NCI-H446 treated with DMSO at 0.1 percent for 48 hours (cell line): ENCODE measurements at regions not wholly inside any gene's neighbourhood (a gene's known extent, or its start where the extent isn't known, plus 50 kb on each side); places are given as distances from the start of the nearest gene placed in this dataset.
"Not testable (repeated sequence)": the region's sequence is repeated elsewhere in the genome, so short reads cannot be mapped to it uniquely, and the experiment has no call there.

ENCODE experiments used
- DNase-seq: peaks from one replicate; lab custom pipeline; 2025; lab: John Stamatoyannopoulos, UW

GRCh38 chr7:83882551-83882950 lies 233.6 kb upstream of the SEMA3E start:
- no peak for DNase-seq

DNA sequence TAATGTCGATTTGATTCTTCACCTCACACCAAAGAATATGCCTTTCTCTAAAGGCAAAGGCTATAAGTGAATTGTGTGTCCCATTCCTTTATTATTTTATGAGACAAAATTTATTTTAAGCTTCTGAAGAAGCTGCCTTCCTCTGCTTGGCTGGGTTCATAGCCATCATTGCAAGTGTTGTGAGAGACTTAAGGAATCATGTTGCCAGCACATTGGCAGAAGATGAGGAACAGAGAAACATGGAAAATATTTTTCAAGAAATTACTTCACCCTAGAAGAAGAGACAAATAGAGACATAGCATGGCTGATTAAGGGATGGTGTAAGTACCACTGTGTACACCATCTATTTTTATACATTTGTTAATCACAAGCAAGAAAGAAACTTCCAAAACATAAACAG lies 230.1 kb upstream of the SEMA3E start:
- DNase-seq = no peak

- no peak for DNase-seq
Measured at GRCh38 chr7:83878614-83879013, 229.7 kb upstream of the SEMA3E start.

DNA sequence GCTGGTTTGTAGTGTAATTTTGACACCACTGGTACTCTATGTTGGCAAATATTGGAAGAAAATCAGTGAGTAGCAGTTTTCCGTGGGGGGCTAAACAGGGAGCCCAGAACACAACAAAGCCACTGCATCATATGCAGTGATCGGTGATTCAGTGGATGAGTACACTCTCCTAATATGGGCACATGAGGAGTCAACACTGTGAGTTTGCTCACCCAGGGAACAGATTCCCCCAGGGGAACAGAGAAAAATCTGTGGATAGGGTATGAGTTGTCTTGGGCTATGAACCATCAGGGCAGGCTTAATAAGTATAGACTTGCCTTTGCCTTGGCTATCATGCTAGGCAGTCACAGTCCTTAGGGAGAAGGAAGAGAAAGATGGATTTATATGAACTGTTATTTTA lies 227.7 kb upstream of the SEMA3E start:
- no peak for DNase-seq

DNA sequence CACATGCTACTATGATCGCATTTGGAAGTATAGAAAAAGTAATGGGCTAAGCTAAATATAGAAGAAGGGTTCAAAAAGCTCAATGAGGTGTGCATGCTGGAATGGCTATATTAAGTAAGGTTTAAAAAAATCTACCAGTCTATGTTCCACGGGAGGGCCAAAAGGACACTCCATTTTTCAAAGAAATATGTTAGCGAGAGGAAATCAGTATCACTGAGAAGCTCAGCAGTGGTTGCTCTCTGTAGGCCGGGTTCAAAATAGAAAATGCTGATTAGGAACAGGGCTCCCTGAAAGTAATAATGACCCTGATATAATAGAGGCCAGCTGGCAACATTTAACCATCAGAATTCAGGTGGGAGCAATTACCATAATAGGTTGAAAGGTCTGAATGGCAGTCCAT lies 224.5 kb upstream of the SEMA3E start:
- DNase-seq = no peak

DNA sequence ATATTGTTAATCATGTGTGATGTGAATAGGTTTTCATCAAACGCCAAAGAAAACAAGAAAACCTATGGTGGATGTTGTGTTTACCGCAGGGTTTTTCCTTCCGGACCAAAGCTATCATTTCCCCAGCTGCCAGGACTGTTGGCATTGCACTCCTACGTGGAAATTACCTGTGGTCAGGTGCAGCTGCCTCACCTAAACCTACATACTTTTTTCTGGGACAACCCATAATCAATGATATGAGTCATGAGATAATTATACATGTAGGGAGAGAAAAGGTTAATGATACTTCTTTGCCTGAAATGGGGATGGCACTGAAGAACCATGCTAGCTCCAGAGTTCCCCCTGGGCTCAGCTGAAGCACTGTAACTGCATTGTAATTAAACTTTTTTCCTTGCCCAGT lies 223.6 kb upstream of the SEMA3E start:
- no peak for DNase-seq

GRCh38 chr7:83870515-83870914 lies 221.6 kb upstream of the SEMA3E start:
- no peak for DNase-seq

DNA sequence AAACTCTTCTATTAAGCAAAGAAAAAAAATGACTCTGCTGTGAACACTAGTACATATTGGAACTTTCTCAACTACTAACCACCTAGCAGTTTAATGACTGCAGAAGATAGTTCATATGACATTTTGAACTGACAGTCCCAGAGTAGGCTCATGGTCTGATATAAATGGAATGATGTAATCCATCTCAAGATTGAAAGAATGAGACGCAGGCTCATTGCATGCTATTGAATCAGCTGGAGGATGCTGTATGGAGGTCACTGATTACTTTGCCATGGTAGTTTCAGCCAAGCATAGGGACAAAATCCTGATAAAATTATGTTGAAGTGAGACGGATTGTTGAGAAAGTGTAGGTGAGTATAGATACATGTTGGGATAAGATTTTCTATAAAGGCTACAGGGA lies 217.6 kb upstream of the SEMA3E start:
- DNase-seq = no peak

DNA sequence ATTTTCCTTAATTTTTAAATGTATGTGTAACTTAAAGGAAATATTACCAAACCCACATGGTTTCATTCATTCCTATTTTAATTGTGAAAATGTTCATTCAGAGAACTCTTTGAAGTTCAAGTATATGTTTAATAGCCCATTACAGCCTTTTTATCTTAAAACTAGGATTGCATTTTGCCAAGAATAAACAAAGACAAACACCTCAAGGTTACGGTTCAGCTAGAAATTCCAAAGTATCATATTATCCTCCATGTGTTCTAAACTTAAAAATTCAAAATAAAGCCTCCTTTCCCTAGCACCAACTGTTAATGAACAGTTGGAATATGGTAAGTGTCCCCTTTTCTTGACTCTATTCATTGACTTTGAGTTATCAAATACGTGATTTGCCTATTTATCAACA lies 215.6 kb upstream of the SEMA3E start:
- DNase-seq = no peak

DNA sequence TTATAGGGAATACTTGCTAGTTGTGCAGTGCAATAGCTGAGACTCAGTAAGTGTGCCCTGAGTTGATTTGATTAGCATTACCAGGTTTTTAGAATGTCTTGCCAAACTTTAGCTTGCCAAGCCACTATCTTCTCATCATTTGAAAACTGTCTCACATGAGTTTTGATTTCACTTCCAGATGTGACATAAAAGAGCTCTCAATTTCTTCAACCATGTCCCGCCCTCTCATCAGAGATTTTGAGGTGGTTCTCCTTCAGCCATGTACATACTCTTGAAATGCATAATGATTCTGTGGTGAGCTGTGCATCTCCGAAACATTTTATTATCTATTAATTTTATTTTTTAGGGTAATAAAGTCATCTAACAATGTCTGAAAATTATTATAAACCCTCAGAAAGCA lies 215.0 kb upstream of the SEMA3E start:
- no peak for DNase-seq

DNA sequence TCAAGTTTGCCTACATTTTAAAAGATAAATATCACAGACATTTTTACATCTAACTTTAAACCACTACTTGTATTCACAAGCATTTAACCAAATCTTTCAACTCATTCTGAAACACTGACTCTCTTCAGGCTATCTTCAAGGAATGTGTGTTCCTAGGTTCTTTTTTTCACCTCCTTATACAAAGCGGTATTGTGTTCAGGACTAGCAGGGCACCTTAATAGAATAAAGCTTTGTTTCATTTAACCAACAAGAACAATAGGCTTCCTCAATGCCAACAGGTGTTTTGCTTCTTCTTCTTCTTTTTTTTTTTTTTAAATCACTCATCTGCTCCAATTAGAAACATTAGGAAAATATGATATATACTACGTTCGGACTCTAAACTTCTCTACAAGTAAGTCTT lies 212.9 kb upstream of the SEMA3E start:
- DNase-seq = no peak

GRCh38 chr7:83859827-83860226 lies 210.9 kb upstream of the SEMA3E start:
- DNase-seq = no peak

DNA sequence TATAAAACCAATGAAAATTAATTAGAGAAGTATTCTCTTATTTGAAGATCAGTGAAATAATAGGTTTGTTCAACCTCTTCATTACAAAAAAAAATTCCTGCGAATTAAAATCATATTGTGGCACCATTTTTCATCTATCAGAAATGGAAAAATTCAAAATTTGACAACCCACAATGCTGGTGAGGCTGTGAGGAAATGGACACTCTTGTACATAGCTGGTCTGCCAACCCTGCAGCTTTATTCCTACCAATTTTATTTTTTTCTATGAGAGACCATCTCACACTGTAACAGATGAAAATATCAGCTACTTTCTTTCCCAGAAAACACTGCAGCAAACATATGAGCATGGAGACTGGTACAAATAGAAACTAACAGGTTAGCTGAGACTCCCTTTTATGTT lies 208.8 kb upstream of the SEMA3E start:
- DNase-seq = no peak

DNA sequence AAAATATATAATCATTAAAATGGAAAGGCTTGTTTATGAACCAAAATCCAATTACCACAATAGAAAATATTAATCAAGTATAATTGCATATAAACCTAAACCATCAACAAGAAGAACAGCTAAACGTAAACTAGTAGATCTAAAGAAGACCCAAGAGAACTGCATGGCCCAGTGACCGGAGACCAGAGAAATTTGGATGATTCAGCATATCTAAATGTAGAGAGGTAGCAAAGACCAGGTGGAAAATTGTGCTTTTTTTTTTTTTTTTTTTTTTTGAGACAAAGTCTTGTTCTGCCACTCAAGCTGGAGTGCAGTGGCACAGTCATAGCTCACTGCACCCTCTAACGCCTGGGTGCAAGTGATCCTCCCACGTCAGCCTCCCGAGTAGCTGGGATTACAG lies 207.2 kb upstream of the SEMA3E start:
- DNase-seq = no peak

GRCh38 chr7:83852136-83852535 lies 203.2 kb upstream of the SEMA3E start:
- no peak for DNase-seq

DNA sequence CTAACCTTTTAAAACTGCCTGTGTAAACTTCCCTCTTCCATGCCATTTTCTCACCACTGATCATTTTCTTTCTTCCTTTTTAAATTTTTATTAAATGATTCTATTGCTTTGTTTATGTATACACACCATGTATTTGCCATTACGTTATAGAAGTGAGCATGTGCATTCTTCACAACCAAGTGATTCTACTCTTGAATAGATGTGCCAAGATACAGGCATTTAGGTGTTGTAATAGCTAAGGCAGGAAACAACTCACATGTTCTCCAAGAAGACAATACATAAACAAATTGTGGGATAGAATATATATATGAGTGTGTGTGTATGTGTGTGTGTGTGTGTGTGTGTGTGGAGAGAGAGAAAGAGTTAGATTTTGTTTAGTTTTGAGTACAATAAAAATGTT lies 202.6 kb upstream of the SEMA3E start:
- no peak for DNase-seq

GRCh38 chr7:83850941-83851340 lies 202.0 kb upstream of the SEMA3E start:
- no peak for DNase-seq

DNA sequence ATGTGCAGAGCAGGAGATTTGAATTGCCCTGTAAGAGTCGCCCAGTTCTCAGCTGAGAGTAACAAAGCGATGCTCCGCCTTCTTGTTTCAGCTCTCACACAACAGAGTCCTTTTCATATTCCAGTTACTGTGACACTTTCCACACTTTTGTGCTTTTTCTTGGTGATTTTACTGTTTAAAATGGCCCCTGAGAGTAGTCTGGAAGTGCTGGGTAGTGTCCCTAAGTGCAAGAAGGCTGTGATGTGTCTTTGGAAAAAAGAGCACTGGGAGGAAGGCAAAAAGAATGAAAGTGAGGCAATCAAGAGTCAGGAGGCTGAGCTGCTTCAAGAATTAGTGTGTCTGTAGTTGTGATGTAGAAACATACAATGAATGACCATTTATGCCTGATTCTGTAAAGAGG lies 201.2 kb upstream of the SEMA3E start:
- no peak for DNase-seq

GRCh38 chr7:83849131-83849530 lies 200.2 kb upstream of the SEMA3E start:
- DNase-seq = peak; percentile 28

DNA sequence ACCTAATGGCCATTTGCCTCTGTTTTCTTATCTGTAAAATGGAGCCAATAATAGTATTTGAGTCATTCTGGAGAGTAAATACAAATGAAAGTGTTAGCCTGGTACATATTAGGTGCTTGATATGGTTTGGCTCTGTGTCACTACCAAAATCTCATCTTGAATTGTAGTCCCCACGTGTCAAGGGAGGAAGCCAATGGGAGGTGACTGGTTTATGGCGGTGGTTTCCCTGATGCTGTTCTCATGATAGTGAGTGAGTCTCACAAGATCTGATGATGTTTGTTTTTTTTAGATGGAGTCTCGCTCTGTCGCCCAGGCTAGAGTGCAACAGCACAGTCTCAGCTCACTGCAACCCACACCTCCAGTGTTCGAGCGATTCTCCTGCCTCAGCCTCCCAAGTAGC lies 194.0 kb upstream of the SEMA3E start:
- no peak for DNase-seq

GRCh38 chr7:83837683-83838082 lies 188.7 kb upstream of the SEMA3E start:
- DNase-seq = no peak

DNA sequence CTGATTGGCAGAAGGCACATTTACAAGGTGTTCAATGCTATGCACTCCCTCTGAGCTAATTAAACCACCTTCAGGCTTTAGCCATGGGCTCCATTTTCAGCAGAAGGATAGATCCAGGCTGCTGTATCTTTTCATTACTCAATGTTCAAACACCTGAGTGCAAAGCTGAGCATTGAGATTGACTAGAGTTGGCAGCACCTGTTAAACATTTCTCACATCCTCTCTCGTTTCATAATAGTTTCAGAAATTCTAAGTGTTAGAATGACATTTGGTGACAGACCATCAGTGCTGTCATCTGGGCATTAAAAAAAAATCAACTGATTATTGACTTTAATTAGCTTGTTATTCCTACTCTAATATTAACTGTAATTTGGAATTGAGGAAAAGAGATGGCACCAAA lies 187.1 kb upstream of the SEMA3E start:
- DNase-seq = no peak

DNA sequence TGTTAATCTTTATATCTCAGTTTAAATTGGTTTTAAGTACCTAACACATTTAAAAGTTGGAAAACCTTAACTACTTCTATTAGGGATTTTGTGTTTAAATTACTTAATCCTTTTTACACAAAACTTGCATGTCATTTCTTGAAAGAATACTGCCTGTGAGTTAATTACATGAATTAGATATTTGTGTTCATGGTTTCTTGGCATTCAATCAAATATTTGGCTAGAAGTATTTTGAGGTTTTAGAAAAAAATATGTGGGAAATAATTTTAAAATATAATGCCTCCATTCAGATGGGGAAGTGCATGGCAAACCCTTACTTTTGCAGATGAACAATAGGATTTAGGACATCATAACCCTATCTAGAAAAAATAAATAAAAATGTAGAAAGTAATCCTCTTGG lies 186.5 kb upstream of the SEMA3E start:
- DNase-seq = no peak

GRCh38 chr7:83833721-83834120 lies 184.8 kb upstream of the SEMA3E start:
- not testable (repeated sequence) for DNase-seq

GRCh38 chr7:83832009-83832408 lies 183.1 kb upstream of the SEMA3E start:
- no peak for DNase-seq
